Activated CD8-positive, alpha-beta memory T cell treated with anti-CD3 and anti-CD28 coated beads, Interleukin-2, amount 50 U/mL, for 4 hours (primary cell): ENCODE measurements at regions not wholly inside any gene's neighbourhood (a gene's known extent, or its start where the extent isn't known, plus 50 kb on each side); places are given as distances from the start of the nearest gene placed in this dataset.

Experiments
- DNase-seq: peaks from one replicate; pipeline ENCODE4 v3.0.0-alpha.2; 2020

- DNase-seq, result no peak
These were observed 143.1 kb upstream of the SDK2 start for GRCh38 chr17:73787076-73788059.

- no peak for DNase-seq
These were observed 143.9 kb upstream of the SDK2 start for GRCh38 chr17:73788111-73788510.

- DNase-seq, result no peak
These were observed 146.9 kb upstream of the SDK2 start for GRCh38 chr17:73791121-73791520.

GRCh38 chr17:73791631-73792030 is 147.4 kb upstream of the SDK2 start:
- DNase-seq, result no peak

GRCh38 chr17:73792994-73793393 is 148.7 kb upstream of the SDK2 start:
- no peak for DNase-seq

GRCh38 chr17:73794336-73794735 is 150.1 kb upstream of the SDK2 start:
- DNase-seq, result no peak

- DNase-seq, result no peak
These were observed 151.5 kb upstream of the SDK2 start for GRCh38 chr17:73795730-73796129.

GRCh38 chr17:73797594-73798110 is 153.4 kb upstream of the SDK2 start:
- DNase-seq, result no peak

GRCh38 chr17:73798111-73798748 is 154.0 kb upstream of the SDK2 start:
- DNase-seq, result no peak

- no peak for DNase-seq
These were observed 154.9 kb upstream of the SDK2 start for GRCh38 chr17:73799096-73799495.

GRCh38 chr17:73799781-73800627 is 155.8 kb upstream of the SDK2 start:
- no peak for DNase-seq

GRCh38 chr17:73800893-73801292 is 156.6 kb upstream of the SDK2 start:
- no peak for DNase-seq

GRCh38 chr17:73801455-73802100 is 157.3 kb upstream of the SDK2 start:
- no peak for DNase-seq

- DNase-seq, result no peak
These were observed 158.1 kb upstream of the SDK2 start for GRCh38 chr17:73802314-73802713.

GRCh38 chr17:73802871-73803270 is 158.6 kb upstream of the SDK2 start:
- no peak for DNase-seq

GRCh38 chr17:73803964-73804435 is 159.8 kb upstream of the SDK2 start:
- no peak for DNase-seq

GRCh38 chr17:73806768-73807167 is 162.5 kb upstream of the SDK2 start:
- DNase-seq, result no peak

- no peak for DNase-seq
These were observed 169.0 kb upstream of the SDK2 start for GRCh38 chr17:73813201-73813600.

GRCh38 chr17:73814075-73814474 is 169.8 kb upstream of the SDK2 start:
- no peak for DNase-seq

- DNase-seq, result no peak
These were observed 171.2 kb upstream of the SDK2 start for GRCh38 chr17:73815474-73815873.

GRCh38 chr17:73819440-73820395 is 175.5 kb upstream of the SDK2 start:
- no peak for DNase-seq
